Calu3 (cell line): ENCODE measurements at regions not wholly inside any gene's neighbourhood (a gene's known extent, or its start where the extent isn't known, plus 50 kb on each side); places are given as distances from the start of the nearest gene placed in this dataset.

Experiments used
- BruUV-seq: library from RNA; stranded (reverse); fragments of 400-500 nt; replicated peaks from 2 replicates; lab custom pipeline; 2021; lab: Mats Ljungman, UMichigan
- CTCF ChIA-PET: fragments of 300-600 bp; sonication (Branson Sonifier 250); formaldehyde crosslinking; loops from one replicate; lab custom pipeline; 2022; ENCODE audit warnings: antibody characterized with exemption; lab: Charles Lee
- DNase-seq: peaks from one replicate; pipeline ENCODE4 v3.0.0; 2022
- H3K27ac Mint-ChIP-seq: one replicate; pipeline ENCODE4 v1.8.0; 2022; ENCODE audit warnings: mixed read lengths; ENCODE audit not compliant: unreplicated experiment
- H3K27me3 Mint-ChIP-seq: one replicate; pipeline ENCODE4 v1.8.0; 2022; ENCODE audit warnings: mixed read lengths; ENCODE audit not compliant: unreplicated experiment
- H3K36me3 Mint-ChIP-seq: one replicate; pipeline ENCODE4 v1.8.0; 2022; ENCODE audit warnings: mild to moderate bottlenecking, moderate library complexity, mixed read lengths; ENCODE audit not compliant: insufficient read depth, unreplicated experiment
- H3K4me1 Mint-ChIP-seq: one replicate; pipeline ENCODE4 v1.8.0; 2022; ENCODE audit warnings: mild to moderate bottlenecking, low read depth, mixed read lengths; ENCODE audit not compliant: unreplicated experiment
- H3K4me3 Mint-ChIP-seq: one replicate; pipeline ENCODE4 v1.8.0; 2022; ENCODE audit warnings: mild to moderate bottlenecking, low read depth, moderate library complexity, mixed read lengths; ENCODE audit not compliant: unreplicated experiment
- H3K9me3 Mint-ChIP-seq: one replicate; pipeline ENCODE4 v1.8.0; 2022; ENCODE audit warnings: low read depth, mixed read lengths; ENCODE audit not compliant: unreplicated experiment
- CTCF ChIP-seq: fragments of 200-600 bp; IDR thresholded peaks from one replicate; pipeline ENCODE4 v1.8.0; 2022; ENCODE audit warnings: antibody characterized with exemption; ENCODE audit not compliant: unreplicated experiment
- intact Hi-C: fragments of 100-400 bp; cut with micrococcal nuclease; formaldehyde crosslinking; loops from one replicate; pipeline ENCODE4 v1.10.0; 2022; ENCODE audit not compliant: unreplicated experiment

GRCh38 chr2:236816197-236817170, 246.9 kb downstream of the ACKR3 start:
- Mint-ChIP-seq H3K27me3 (peaks cover 28% of the 10 kb centered on the region), H3K4me1 (no peaks in the 10 kb centered on the region), H3K27ac (no peak overlapping the region), H3K36me3 (no peaks in the 10 kb centered on the region), H3K9me3 (peaks cover 5% of the 10 kb centered on the region), H3K4me3 (no peak overlapping the region)
- CTCF ChIA-PET = no interaction called here
- no peak for TF ChIP-seq CTCF
- no peak for DNase-seq
- no TSS peak for BruUV-seq
- intact Hi-C loops = no loop called here

GRCh38 chr2:236818281-236819045, 248.8 kb downstream of the ACKR3 start:
- no peaks in the 10 kb centered on the region for H3K4me1 Mint-ChIP-seq
- peaks cover 30% of the 10 kb centered on the region for H3K27me3 Mint-ChIP-seq
- H3K27ac Mint-ChIP-seq = no peak overlapping the region
- H3K36me3 Mint-ChIP-seq = no peaks in the 10 kb centered on the region
- no peak for TF ChIP-seq CTCF
- CTCF ChIA-PET = no interaction called here
- DNase-seq = no peak
- peaks cover 8% of the 10 kb centered on the region for H3K9me3 Mint-ChIP-seq
- intact Hi-C loops = no loop called here
- no TSS peak for BruUV-seq
- no peak overlapping the region for H3K4me3 Mint-ChIP-seq

- intact Hi-C loops = no loop called here
- DNase-seq = no peak
- Mint-ChIP-seq H3K4me3 (no peak overlapping the region), H3K9me3 (peaks cover 8% of the 10 kb centered on the region), H3K36me3 (no peaks in the 10 kb centered on the region), H3K4me1 (no peaks in the 10 kb centered on the region), H3K27ac (no peak overlapping the region), H3K27me3 (peaks cover 30% of the 10 kb centered on the region)
- BruUV-seq = no TSS peak
- no peak for TF ChIP-seq CTCF
- CTCF ChIA-PET = interaction anchor here (0.7 kb wide), 1 partner anchor 666 kb away, joined by 3 read pairs; no protein-coding TSS in a partner anchor
Measured at GRCh38 chr2:236819275-236820002, 249.8 kb downstream of the ACKR3 start.

- H3K4me1 Mint-ChIP-seq = no peaks in the 10 kb centered on the region
- no peak overlapping the region for H3K27ac Mint-ChIP-seq
- CTCF ChIA-PET = no interaction called here
- no peak for TF ChIP-seq CTCF
- no TSS peak for BruUV-seq
- H3K27me3 Mint-ChIP-seq = peaks cover 30% of the 10 kb centered on the region
- no peak overlapping the region for H3K4me3 Mint-ChIP-seq
- H3K36me3 Mint-ChIP-seq = no peaks in the 10 kb centered on the region
- intact Hi-C loops = no loop called here
- peaks cover 8% of the 10 kb centered on the region for H3K9me3 Mint-ChIP-seq
- no peak for DNase-seq
Measured at GRCh38 chr2:236820763-236821344, 251.2 kb downstream of the ACKR3 start.
